Chondrocyte (in vitro differentiated cells): ENCODE measurements at regions not wholly inside any gene's neighbourhood (a gene's known extent, or its start where the extent isn't known, plus 50 kb on each side); places are given as distances from the start of the nearest gene placed in this dataset.

Experiments
- DNase-seq: peaks from one replicate; pipeline ENCODE4 v3.0.0; 2021; ENCODE audit warnings: mixed read lengths, low spot score
- H3K27ac Mint-ChIP-seq: one replicate; pipeline ENCODE4 v1.8.0; 2021; ENCODE audit warnings: mild to moderate bottlenecking, moderate library complexity, mixed read lengths; ENCODE audit not compliant: unreplicated experiment
- H3K27me3 Mint-ChIP-seq: 2 replicates; pipeline ENCODE4 v1.8.0; 2021; ENCODE audit warnings: low read depth, mixed read lengths
- H3K36me3 Mint-ChIP-seq: 2 replicates; pipeline ENCODE4 v1.8.0; 2021; ENCODE audit warnings: low read depth, mixed read lengths
- H3K4me1 Mint-ChIP-seq: 2 replicates; pipeline ENCODE4 v1.8.0; 2021; ENCODE audit warnings: low read depth, mild to moderate bottlenecking, mixed read lengths
- H3K4me3 Mint-ChIP-seq: one replicate; pipeline ENCODE4 v1.8.0; 2021; ENCODE audit warnings: mild to moderate bottlenecking, moderate library complexity, mixed read lengths; ENCODE audit not compliant: unreplicated experiment
- H3K9me3 Mint-ChIP-seq: 2 replicates; pipeline ENCODE4 v1.8.0; 2021; ENCODE audit warnings: low read depth, mixed read lengths
- TF ChIP-seq, protein P1 (sequence below): fragments of 200-600 bp; sonication (generic); IDR thresholded peaks from 2 replicates; pipeline ENCODE4 v1.5.0; 2021; ENCODE audit warnings: antibody characterized with exemption, mild to moderate bottlenecking, moderate library complexity

- no peak overlapping the region for H3K4me3 Mint-ChIP-seq
- H3K27ac Mint-ChIP-seq, result peak overlapping the region; percentile 22
- peaks cover 16% of the 10 kb centered on the region for H3K9me3 Mint-ChIP-seq
- no peak for DNase-seq
- H3K27me3 Mint-ChIP-seq, result peaks cover 18% of the 10 kb centered on the region
- no peaks in the 10 kb centered on the region for H3K4me1 Mint-ChIP-seq
- peaks cover 3% of the 10 kb centered on the region for H3K36me3 Mint-ChIP-seq
- TF ChIP-seq, protein P1, sequence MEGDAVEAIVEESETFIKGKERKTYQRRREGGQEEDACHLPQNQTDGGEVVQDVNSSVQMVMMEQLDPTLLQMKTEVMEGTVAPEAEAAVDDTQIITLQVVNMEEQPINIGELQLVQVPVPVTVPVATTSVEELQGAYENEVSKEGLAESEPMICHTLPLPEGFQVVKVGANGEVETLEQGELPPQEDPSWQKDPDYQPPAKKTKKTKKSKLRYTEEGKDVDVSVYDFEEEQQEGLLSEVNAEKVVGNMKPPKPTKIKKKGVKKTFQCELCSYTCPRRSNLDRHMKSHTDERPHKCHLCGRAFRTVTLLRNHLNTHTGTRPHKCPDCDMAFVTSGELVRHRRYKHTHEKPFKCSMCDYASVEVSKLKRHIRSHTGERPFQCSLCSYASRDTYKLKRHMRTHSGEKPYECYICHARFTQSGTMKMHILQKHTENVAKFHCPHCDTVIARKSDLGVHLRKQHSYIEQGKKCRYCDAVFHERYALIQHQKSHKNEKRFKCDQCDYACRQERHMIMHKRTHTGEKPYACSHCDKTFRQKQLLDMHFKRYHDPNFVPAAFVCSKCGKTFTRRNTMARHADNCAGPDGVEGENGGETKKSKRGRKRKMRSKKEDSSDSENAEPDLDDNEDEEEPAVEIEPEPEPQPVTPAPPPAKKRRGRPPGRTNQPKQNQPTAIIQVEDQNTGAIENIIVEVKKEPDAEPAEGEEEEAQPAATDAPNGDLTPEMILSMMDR, result no peak
These were observed 208.2 kb upstream of the CHAC2 start for GRCh38 chr2:53559302-53559966.

GRCh38 chr2:53558867-53559266 lies 208.7 kb upstream of the CHAC2 start:
- H3K36me3 Mint-ChIP-seq, result peaks cover 3% of the 10 kb centered on the region
- H3K27me3 Mint-ChIP-seq, result peaks cover 18% of the 10 kb centered on the region
- DNase-seq, result no peak
- H3K4me3 Mint-ChIP-seq, result no peak overlapping the region
- no peak overlapping the region for H3K27ac Mint-ChIP-seq
- TF ChIP-seq, protein P1, result no peak
- H3K9me3 Mint-ChIP-seq, result peaks cover 16% of the 10 kb centered on the region
- no peaks in the 10 kb centered on the region for H3K4me1 Mint-ChIP-seq

DNA sequence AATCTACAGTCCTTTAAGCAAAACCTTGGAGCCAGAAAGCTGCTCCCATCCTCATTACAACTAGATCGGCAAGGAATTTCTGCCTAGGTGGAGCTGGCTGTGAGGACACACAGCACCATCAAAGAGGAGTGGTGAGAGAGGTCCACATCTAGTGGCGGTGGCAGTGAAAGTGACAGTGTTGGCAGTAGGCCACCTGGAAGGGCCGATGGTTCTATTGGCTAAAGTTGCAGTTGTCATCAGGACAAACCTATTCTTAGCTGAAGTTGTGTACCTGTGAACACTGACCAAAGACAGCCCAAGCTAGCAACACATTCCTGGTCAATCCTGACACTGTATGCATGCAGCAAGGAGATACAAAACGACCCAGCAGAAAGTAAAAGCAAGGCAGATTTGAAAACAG lies 218.1 kb upstream of the CHAC2 start:
- DNase-seq, result no peak
- Mint-ChIP-seq H3K4me3 (no peak overlapping the region), H3K4me1 (peaks cover 9% of the 10 kb centered on the region), H3K9me3 (peaks cover 4% of the 10 kb centered on the region), H3K27me3 (peaks cover 21% of the 10 kb centered on the region), H3K27ac (no peak overlapping the region), H3K36me3 (no peaks in the 10 kb centered on the region)
- TF ChIP-seq, protein P1, result no peak

GRCh38 chr2:53545604-53546003 lies 222.0 kb upstream of the CHAC2 start:
- no peak for DNase-seq
- peaks cover 7% of the 10 kb centered on the region for H3K36me3 Mint-ChIP-seq
- no peak overlapping the region for H3K4me3 Mint-ChIP-seq
- peaks cover 9% of the 10 kb centered on the region for H3K4me1 Mint-ChIP-seq
- H3K9me3 Mint-ChIP-seq, result peaks cover 14% of the 10 kb centered on the region
- peaks cover 28% of the 10 kb centered on the region for H3K27me3 Mint-ChIP-seq
- TF ChIP-seq, protein P1, result no peak
- no peak overlapping the region for H3K27ac Mint-ChIP-seq

DNA sequence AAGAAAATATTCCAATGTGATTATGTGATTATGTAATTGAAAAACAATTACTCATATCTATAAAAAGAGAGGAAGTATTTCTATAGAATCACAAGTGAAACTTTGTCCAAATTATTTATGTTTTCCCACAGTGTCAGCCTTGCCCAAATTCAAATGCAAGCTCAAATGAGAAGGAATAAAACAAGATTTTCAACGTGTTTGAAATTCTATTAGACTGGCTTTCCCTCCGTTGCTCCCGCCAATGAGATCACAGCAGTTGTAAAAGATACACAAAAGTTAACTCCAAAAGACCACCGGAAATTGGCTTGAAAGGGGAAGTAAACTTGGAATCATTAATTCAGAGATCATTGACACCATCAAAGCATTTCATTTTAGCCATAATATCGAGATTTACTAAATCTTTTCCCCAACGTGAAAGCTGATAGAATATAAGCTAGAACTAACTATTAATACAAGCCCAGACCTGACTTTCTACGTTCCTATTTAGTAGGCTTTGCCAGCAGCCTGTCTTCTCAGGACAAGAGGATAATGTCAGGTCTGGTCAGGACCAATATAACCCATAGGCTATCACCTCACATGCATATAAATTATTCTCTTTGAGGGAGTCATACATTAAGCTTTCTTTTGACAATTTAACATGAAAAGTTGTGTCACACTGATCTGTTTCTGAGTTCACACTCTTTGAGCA lies 222.6 kb upstream of the CHAC2 start:
- DNase-seq, result no peak
- Mint-ChIP-seq H3K4me3 (no peak overlapping the region), H3K36me3 (peaks cover 10% of the 10 kb centered on the region), H3K27ac (no peak overlapping the region), H3K9me3 (peaks cover 20% of the 10 kb centered on the region), H3K27me3 (peaks cover 28% of the 10 kb centered on the region), H3K4me1 (peaks cover 9% of the 10 kb centered on the region)
- TF ChIP-seq, protein P1, result no peak
